ENCODE measurements at regions not wholly inside any gene's neighbourhood (a gene's known extent, or its start where the extent isn't known, plus 50 kb on each side); places are given as distances from the start of the nearest gene placed in this dataset.

DNA sequence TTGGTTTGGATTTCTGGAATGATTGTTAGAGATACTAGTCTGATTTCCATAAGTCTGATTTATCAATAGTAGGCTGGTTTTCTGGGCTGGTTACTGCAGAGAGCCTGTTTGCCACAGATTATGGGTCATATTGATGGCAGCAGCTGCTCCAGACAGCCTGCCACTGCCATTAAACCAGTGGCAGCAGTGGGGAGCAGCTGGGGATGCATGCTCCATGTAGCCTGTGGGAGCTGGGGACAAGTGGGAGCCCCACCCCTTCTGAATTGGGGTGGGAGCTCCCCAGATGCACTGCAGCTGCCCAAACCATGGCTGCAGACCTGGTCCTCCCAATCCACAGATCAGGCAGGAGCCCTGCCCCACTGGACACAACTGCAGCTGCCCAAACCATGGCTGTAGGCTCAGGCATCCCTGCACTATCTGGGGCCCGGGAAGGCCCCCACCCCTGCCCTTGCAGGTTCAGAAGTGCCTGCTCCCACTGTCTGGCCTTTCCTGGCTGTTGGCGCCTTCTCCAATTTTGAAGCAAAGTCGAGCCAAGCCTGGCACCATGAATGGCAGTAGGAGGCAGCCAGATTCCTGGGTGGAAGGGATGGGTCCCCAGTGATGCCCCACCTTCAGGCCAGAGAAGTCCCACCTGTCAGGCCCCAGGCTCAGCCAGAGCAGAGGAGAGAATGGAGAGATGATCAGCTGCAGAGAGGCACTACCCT lies 402.9 kb upstream of the TYRP1 start:
- no peak overlapping the region for H3K9ac ChIP-seq (replicated peaks; ENCODE audit: extremely low read depth, insufficient read depth, low read length)
- H3K27ac ChIP-seq (ENCODE audit: insufficient read depth, low read depth, low read length) = no peak overlapping the region
- H3K4me3 ChIP-seq (replicated peaks in 1 of 3; ENCODE audit: insufficient read depth in 1 of 3, low read depth in 1 of 3, low read length in 3 of 3) = no peak overlapping the region
- no peaks in the 10 kb centered on the region for H3K27me3 ChIP-seq (ENCODE audit: control insufficient read depth in 2 of 2, insufficient read depth in 2 of 2, low read length in 2 of 2)
- intact Hi-C loops (cut with micrococcal nuclease) (no loop called here), dilution Hi-C loops (cut with MboI; ENCODE audit: extremely low pct_ligation_motif_present, low sequenced_read_pairs) (no loop called here)
- POLR2A ChIA-PET = no interaction called here
- DNase-seq (ENCODE audit: low read depth, low spot score) = no peak
- CTCF ChIA-PET = no interaction called here
- no peaks in the 10 kb centered on the region for H4K20me1 ChIP-seq (replicated peaks; ENCODE audit: control insufficient read depth, extremely low read depth, insufficient read depth, low read length)
- H2AFZ ChIP-seq (ENCODE audit: low read depth, low read length) = no peak overlapping the region
- no peaks in the 10 kb centered on the region for H3K4me1 ChIP-seq (ENCODE audit: control insufficient read depth, extremely low read depth, insufficient read depth, low read length)
- no peak for TF ChIP-seq FOS (IDR thresholded peaks at IDR 0.05; ENCODE audit: borderline replicate concordance, insufficient read depth, low read length)
- no peak for TF ChIP-seq MYC (IDR thresholded peaks at IDR 0.05; ENCODE audit: low read depth, low read length)
- TF ChIP-seq CTCF (IDR thresholded peaks at IDR 0.05; ENCODE audit: extremely low read depth in 1 of 2, insufficient read depth in 1 of 2, low read depth in 1 of 2, low read length in 2 of 2) = no peak
- no peak for TF ChIP-seq POLR2A (IDR thresholded peaks at IDR 0.05; ENCODE audit: low read depth, low read length)
- no peak for TF ChIP-seq GATA2 (IDR thresholded peaks at IDR 0.05; ENCODE audit: insufficient read depth, insufficient read length, low read depth, low read length)
- TF ChIP-seq MAX (IDR thresholded peaks at IDR 0.05; ENCODE audit: insufficient read depth, insufficient read length) = no peak
- no peak for TF ChIP-seq JUN (IDR thresholded peaks at IDR 0.05; ENCODE audit: borderline replicate concordance, insufficient read depth, insufficient read length, low read depth)
- TF ChIP-seq POLR2AphosphoS5 (IDR thresholded peaks at IDR 0.05; ENCODE audit: insufficient read depth, low read depth, low read length) = no peak
- TF ChIP-seq EZH2 (IDR thresholded peaks at IDR 0.05; ENCODE audit: borderline replicate concordance, low read depth, low read length, severe bottlenecking) = no peak
- no peak for FAIRE-seq
- no peaks in the 10 kb centered on the region for H3K9me3 ChIP-seq (replicated peaks; ENCODE audit: control insufficient read depth, insufficient read depth, low read length)
- no peaks in the 10 kb centered on the region for H3K79me2 ChIP-seq (ENCODE audit: control insufficient read depth, insufficient read depth, low read length)
- H3K36me3 ChIP-seq (ENCODE audit: control insufficient read depth in 2 of 2, extremely low read depth in 1 of 2, insufficient read depth in 2 of 2, low read length in 2 of 2) = no peaks in the 10 kb centered on the region
- no peaks in the 10 kb centered on the region for H3K9me1 ChIP-seq (replicated peaks; ENCODE audit: control insufficient read depth, extremely low read depth, insufficient read depth, low read length)
- no TSS peak for BruUV-seq (replicated peaks)
- H3K4me2 ChIP-seq (ENCODE audit: insufficient read depth, low read length) = no peak overlapping the region
